Sigmoid colon (tissue), 6 donors: ENCODE measurements at regions not wholly inside any gene's neighbourhood (a gene's known extent, or its start where the extent isn't known, plus 50 kb on each side); places are given as distances from the start of the nearest gene placed in this dataset.

Experiments
- DNase-seq: peaks from one replicate; pipeline ENCODE4 v3.0.0-alpha.2; 2019
- H3K27ac ChIP-seq, 4 donors: fragments of 200-600 bp; sonication (generic); one replicate each; pipeline ENCODE4 v1.5.1; 2016 to 2019; ENCODE audit warnings: mild to moderate bottlenecking in 1 of 4
- H3K27me3 ChIP-seq, 3 donors: fragments of 200-600 bp; sonication (generic); one replicate each; pipeline ENCODE4 v1.5.1; 2019; ENCODE audit warnings: mild to moderate bottlenecking in 1 of 3
- H3K36me3 ChIP-seq, 4 donors: fragments of 200-600 bp; sonication (generic); one replicate each; pipeline ENCODE4 v1.5.1; 2016 to 2019
- H3K4me1 ChIP-seq, 4 donors: fragments of 200-600 bp; sonication (generic); one replicate each; pipeline ENCODE4 v1.5.1; 2017 to 2019
- H3K4me3 ChIP-seq, 4 donors: fragments of 200-600 bp; sonication (generic); one replicate each; pipeline ENCODE4 v1.5.1; 2017 to 2019; ENCODE audit warnings: mild to moderate bottlenecking in 2 of 4, moderate library complexity in 1 of 4
- H3K9me3 ChIP-seq, 4 donors: fragments of 200-600 bp in 3 of 4; sonication (generic) in 3 of 4; one replicate each; pipeline versions ENCODE4 v1.5.1 to v1.6.1; 2013 to 2019
- EP300 ChIP-seq, 4 donors: sonication (generic); formaldehyde crosslinking; IDR thresholded peaks; one replicate each; pipeline ENCODE4 v1.6.1; 2017; ENCODE audit warnings: antibody characterized with exemption in 4 of 4
- POLR2A ChIP-seq, 2 donors: fragments of 450-650 bp; IDR thresholded peaks; one replicate each; pipeline ENCODE4 v1.6.1; 2016; ENCODE audit warnings: antibody characterized with exemption in 2 of 2, mild to moderate bottlenecking in 2 of 2, moderate library complexity in 2 of 2
- POLR2AphosphoS5 ChIP-seq, 4 donors: sonication (generic); formaldehyde crosslinking; IDR thresholded peaks; one replicate each; pipeline ENCODE4 v1.6.1; 2017; ENCODE audit warnings: antibody characterized with exemption in 4 of 4
- WGBS, 2 donors: extraction: QIAGEN DNeasy Blood & Tissue Kit; methylation state at CpG; one replicate each; pipeline ENCODE4 v1.1.7; 2013; 5-methylcytosine and 5-hydroxymethylcytosine counted together
- intact Hi-C: fragments of 100-400 bp; cut with DNase I; formaldehyde crosslinking; loops from one replicate; pipeline ENCODE4 v1.15.1; 2023
- TF ChIP-seq, protein P1 (sequence below), 4 experiments: fragments of 450-650 bp in 3 of 4; fragments of 200-600 bp in 1 of 4; IDR thresholded peaks; one replicate each; pipeline ENCODE4 v1.5.1; 2016 to 2019; ENCODE audit warnings: antibody characterized with exemption in 4 of 4, mild to moderate bottlenecking in 3 of 4, moderate library complexity in 2 of 4
- donor health status: healthy with polysubstance abuse.
- donor health status: healthy.

DNA sequence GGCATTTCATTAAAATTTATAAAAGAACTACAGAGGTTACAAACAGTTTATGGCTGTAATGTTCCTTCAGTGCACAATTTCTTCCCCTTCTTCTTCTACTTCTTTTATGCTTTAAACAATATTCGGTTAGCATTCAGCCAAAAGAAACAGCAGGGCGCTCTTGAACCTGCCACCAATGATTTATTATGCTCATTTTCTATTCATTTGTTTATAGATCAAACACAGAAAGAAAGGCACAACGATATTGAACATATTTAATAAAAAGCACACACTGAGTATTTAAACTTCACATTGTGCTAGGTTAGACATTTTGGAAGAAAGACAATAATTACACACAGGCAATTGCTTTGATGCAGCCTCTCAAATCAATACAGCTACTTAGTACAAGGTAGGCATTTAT is 1025.8 kb upstream of the LRRN3 start:
- Histone ChIP-seq H3K4me1 (no peaks in the 10 kb centered on the region), H3K4me3 (no peak overlapping the region), H3K27me3 (no peaks in the 10 kb centered on the region), H3K36me3 (no peaks in the 10 kb centered on the region), H3K9me3 (no peaks in the 10 kb centered on the region), H3K27ac (no peak overlapping the region)
- DNase-seq = no peak
- TF ChIP-seq POLR2A (IDR thresholded peaks at IDR 0.05) (no peak), POLR2AphosphoS5 (IDR thresholded peaks at IDR 0.05) (no peak), EP300 (IDR thresholded peaks at IDR 0.05) (no peak)
- TF ChIP-seq, protein P1, sequence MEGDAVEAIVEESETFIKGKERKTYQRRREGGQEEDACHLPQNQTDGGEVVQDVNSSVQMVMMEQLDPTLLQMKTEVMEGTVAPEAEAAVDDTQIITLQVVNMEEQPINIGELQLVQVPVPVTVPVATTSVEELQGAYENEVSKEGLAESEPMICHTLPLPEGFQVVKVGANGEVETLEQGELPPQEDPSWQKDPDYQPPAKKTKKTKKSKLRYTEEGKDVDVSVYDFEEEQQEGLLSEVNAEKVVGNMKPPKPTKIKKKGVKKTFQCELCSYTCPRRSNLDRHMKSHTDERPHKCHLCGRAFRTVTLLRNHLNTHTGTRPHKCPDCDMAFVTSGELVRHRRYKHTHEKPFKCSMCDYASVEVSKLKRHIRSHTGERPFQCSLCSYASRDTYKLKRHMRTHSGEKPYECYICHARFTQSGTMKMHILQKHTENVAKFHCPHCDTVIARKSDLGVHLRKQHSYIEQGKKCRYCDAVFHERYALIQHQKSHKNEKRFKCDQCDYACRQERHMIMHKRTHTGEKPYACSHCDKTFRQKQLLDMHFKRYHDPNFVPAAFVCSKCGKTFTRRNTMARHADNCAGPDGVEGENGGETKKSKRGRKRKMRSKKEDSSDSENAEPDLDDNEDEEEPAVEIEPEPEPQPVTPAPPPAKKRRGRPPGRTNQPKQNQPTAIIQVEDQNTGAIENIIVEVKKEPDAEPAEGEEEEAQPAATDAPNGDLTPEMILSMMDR (IDR thresholded peaks at IDR 0.05) = no peak
- WGBS, 2 donors = 19 to 37% methylated on average over 3 of the region's 3 CpGs
- intact Hi-C loops = no loop called here

DNA sequence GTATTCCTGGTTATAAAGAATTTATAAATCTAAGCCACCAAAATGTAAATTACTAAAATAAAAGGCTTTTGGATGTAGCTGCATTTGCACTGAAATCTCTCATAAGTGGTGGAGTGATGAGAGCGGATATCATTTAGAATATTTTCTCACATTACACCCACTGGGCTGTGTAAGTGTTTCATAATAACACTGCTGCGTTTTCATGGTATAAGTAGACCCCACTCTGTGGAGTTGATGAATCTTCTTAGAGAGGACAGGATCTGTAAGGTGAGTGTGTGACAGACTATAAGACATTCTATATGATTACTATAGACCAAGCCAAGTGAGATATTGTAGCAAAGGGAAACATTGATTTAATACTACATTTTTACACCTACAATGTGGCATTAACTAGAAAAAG is 1024.1 kb upstream of the LRRN3 start:
- H3K4me1 ChIP-seq = no peaks in the 10 kb centered on the region
- no peaks in the 10 kb centered on the region for H3K27me3 ChIP-seq
- TF ChIP-seq POLR2A (IDR thresholded peaks at IDR 0.05) (no peak), EP300 (IDR thresholded peaks at IDR 0.05) (no peak), POLR2AphosphoS5 (IDR thresholded peaks at IDR 0.05) (no peak)
- TF ChIP-seq, protein P1 (IDR thresholded peaks at IDR 0.05) = no peak
- WGBS, 2 donors = 85 to 90% methylated on average over 2 of the region's 2 CpGs
- H3K4me3 ChIP-seq = no peak overlapping the region
- no peak overlapping the region for H3K27ac ChIP-seq
- H3K9me3 ChIP-seq = no peaks in the 10 kb centered on the region
- intact Hi-C loops = no loop called here
- H3K36me3 ChIP-seq = no peaks in the 10 kb centered on the region
- no peak for DNase-seq

DNA sequence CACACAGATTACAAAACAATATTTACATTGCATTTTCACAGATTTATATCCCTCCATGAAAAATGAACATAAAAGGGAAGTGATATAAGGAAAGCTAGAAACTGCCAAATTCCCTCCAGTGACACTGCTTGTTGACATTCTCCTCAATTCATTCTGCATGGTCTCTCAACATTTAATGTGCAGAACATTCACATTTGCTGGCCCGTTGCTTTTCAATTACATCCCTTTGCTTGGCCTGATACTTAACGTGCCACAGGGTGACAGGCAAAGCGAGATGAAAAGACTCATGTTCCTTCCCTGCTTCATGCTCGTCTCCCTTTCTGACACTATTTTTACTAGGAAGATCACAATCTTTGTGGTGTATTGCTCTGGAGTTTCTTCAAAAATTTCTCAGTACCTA is 1019.7 kb upstream of the LRRN3 start:
- no peak for DNase-seq
- Histone ChIP-seq H3K27ac (no peak overlapping the region), H3K27me3 (no peaks in the 10 kb centered on the region), H3K4me3 (no peak overlapping the region), H3K36me3 (no peaks in the 10 kb centered on the region), H3K4me1 (no peaks in the 10 kb centered on the region), H3K9me3 (no peaks in the 10 kb centered on the region)
- intact Hi-C loops = no loop called here
- 78 to 79% methylated on average over 4 of the region's 4 CpGs for WGBS, 2 donors
- TF ChIP-seq, protein P1 (IDR thresholded peaks at IDR 0.05) = no peak
- TF ChIP-seq POLR2A (IDR thresholded peaks at IDR 0.05) (no peak), POLR2AphosphoS5 (IDR thresholded peaks at IDR 0.05) (no peak), EP300 (IDR thresholded peaks at IDR 0.05) (no peak)

DNA sequence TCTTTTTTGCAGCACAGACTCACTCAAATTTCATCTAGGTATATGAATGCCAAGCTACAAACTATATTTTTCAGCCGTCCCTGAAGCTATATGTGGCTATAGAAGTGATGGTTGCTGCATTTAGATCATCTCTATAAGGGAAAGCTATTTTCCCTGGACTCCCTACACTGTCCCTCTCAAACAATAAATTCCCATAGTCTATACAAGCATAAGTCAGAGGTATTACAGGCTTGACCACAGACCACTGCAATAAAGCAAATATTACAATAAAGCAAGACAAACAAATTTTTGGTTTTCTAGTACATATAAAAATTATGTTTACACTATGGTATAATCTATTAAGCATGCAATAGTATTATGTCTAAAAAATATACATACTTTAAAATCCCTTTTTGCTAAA is 1015.5 kb upstream of the LRRN3 start:
- TF ChIP-seq POLR2AphosphoS5 (IDR thresholded peaks at IDR 0.05) (no peak), POLR2A (IDR thresholded peaks at IDR 0.05) (no peak), EP300 (IDR thresholded peaks at IDR 0.05) (no peak)
- TF ChIP-seq, protein P1 (IDR thresholded peaks at IDR 0.05) = no peak
- DNase-seq = no peak
- Histone ChIP-seq H3K4me1 (no peaks in the 10 kb centered on the region), H3K27ac (no peak overlapping the region), H3K9me3 (no peaks in the 10 kb centered on the region), H3K27me3 (no peaks in the 10 kb centered on the region), H3K36me3 (no peaks in the 10 kb centered on the region), H3K4me3 (no peak overlapping the region)
- WGBS, 2 donors = 49 to 65% methylated on average over 1 of the region's 1 CpG
- intact Hi-C loops = no loop called here

DNA sequence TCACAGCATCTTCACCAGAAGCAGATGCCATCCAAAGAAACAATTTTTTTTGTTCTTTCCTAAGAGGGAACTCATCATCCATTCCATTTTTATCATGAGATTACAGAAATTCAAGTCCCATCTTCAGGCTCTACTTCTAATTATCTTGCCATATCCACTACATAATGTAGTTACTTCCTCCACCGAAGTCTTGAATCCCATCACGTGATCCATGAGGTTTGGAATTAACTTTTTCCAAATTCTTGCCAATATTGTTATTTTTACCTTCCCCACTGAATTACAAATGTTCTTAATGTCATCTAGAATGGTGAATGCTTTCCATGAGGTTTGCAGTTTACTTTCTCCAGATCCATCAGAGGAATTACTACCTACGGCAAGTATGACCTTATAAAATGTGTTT is 1014.7 kb upstream of the LRRN3 start:
- TF ChIP-seq POLR2AphosphoS5 (IDR thresholded peaks at IDR 0.05) = no peak
- TF ChIP-seq, protein P1 (IDR thresholded peaks at IDR 0.05) = no peak
- no peak for TF ChIP-seq EP300 (IDR thresholded peaks at IDR 0.05)
- no peak for TF ChIP-seq POLR2A (IDR thresholded peaks at IDR 0.05)
- H3K27me3 ChIP-seq = no peaks in the 10 kb centered on the region
- H3K36me3 ChIP-seq = no peaks in the 10 kb centered on the region
- H3K9me3 ChIP-seq = no peaks in the 10 kb centered on the region
- H3K27ac ChIP-seq = no peak overlapping the region
- no peak for DNase-seq
- H3K4me3 ChIP-seq = no peak overlapping the region
- H3K4me1 ChIP-seq = no peaks in the 10 kb centered on the region
- 86 to 88% methylated on average over 3 of the region's 3 CpGs for WGBS, 2 donors
- intact Hi-C loops = no loop called here
